Nephron progenitor cell (in vitro differentiated cells): ENCODE measurements at regions not wholly inside any gene's neighbourhood (a gene's known extent, or its start where the extent isn't known, plus 50 kb on each side); places are given as distances from the start of the nearest gene placed in this dataset.

Experiments used
- DNase-seq: peaks from one replicate; pipeline ENCODE4 v3.0.0; 2021
- H3K27ac Mint-ChIP-seq: 2 replicates; pipeline ENCODE4 v1.8.0; 2021; ENCODE audit warnings: mild to moderate bottlenecking, moderate library complexity, mixed read lengths
- H3K27me3 Mint-ChIP-seq: 2 replicates; pipeline ENCODE4 v1.8.0; 2021; ENCODE audit warnings: mild to moderate bottlenecking, low read depth, mixed read lengths; ENCODE audit not compliant: poor library complexity
- H3K36me3 Mint-ChIP-seq: 2 replicates; pipeline ENCODE4 v1.8.0; 2021; ENCODE audit warnings: low read depth, mixed read lengths
- H3K4me1 Mint-ChIP-seq: 2 replicates; pipeline ENCODE4 v1.8.0; 2021; ENCODE audit warnings: mixed read lengths
- H3K4me3 Mint-ChIP-seq: 2 replicates; pipeline ENCODE4 v1.8.0; 2021; ENCODE audit warnings: mild to moderate bottlenecking, moderate library complexity, mixed read lengths
- H3K9me3 Mint-ChIP-seq: 2 replicates; pipeline ENCODE4 v1.8.0; 2021; ENCODE audit warnings: mild to moderate bottlenecking, moderate library complexity, mixed read lengths
- CTCF ChIP-seq: fragments of 200-600 bp; sonication (generic); IDR thresholded peaks from 2 replicates; pipeline ENCODE4 v1.5.0; 2021; ENCODE audit warnings: antibody characterized with exemption

DNA sequence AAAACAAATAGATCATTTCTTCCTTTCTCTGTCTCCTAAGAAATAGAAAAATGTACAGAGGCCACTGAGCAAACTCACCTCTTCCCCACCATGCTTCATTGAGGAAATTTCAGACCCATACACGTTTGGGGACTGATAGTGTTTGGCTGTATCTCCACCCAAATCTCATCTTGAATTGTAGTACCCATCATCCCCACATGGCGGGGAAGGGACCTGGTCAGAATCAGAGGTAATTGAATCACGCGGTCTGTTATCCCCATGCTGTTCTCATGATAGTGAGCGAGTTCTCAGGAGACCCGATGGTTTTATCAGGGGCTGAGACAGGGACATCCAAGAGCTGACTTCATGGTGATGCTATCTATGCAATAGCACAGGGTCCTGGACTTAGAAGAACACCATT, 1655.8 kb downstream of the MAT2B start:
- no peak overlapping the region for H3K27ac Mint-ChIP-seq
- no peaks in the 10 kb centered on the region for H3K36me3 Mint-ChIP-seq
- no peaks in the 10 kb centered on the region for H3K9me3 Mint-ChIP-seq
- peak; percentile 25 for TF ChIP-seq CTCF
- no peaks in the 10 kb centered on the region for H3K4me1 Mint-ChIP-seq
- DNase-seq = no peak
- H3K27me3 Mint-ChIP-seq = no peaks in the 10 kb centered on the region
- H3K4me3 Mint-ChIP-seq = no peak overlapping the region

- H3K36me3 Mint-ChIP-seq = no peaks in the 10 kb centered on the region
- H3K9me3 Mint-ChIP-seq = no peaks in the 10 kb centered on the region
- no peak overlapping the region for H3K4me3 Mint-ChIP-seq
- H3K27ac Mint-ChIP-seq = no peak overlapping the region
- no peak for TF ChIP-seq CTCF
- no peaks in the 10 kb centered on the region for H3K27me3 Mint-ChIP-seq
- no peak for DNase-seq
- no peaks in the 10 kb centered on the region for H3K4me1 Mint-ChIP-seq
Measured at GRCh38 chr5:165163861-165164260, 1658.4 kb downstream of the MAT2B start.

DNA sequence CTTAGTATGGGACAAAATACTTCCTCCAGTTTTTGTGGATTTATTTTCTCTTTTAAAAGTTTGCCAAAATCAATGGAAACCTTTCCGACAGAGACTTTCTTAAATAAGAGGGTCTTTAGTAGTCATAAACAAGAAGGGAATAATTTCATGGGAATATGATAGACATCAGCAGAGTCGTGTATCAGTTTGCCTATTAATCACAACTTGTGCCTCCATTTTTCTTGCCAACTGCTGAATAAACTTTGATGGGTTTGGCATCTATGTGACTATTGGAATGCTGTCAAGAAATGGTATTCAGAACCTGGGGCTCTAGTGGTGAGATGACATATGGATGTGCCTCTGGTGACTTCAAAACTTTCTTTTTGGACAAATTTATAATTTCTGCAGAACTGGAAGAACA, 1668.2 kb downstream of the MAT2B start:
- no peaks in the 10 kb centered on the region for H3K4me1 Mint-ChIP-seq
- TF ChIP-seq CTCF = no peak
- H3K4me3 Mint-ChIP-seq = no peak overlapping the region
- H3K9me3 Mint-ChIP-seq = no peaks in the 10 kb centered on the region
- no peaks in the 10 kb centered on the region for H3K27me3 Mint-ChIP-seq
- H3K36me3 Mint-ChIP-seq = no peaks in the 10 kb centered on the region
- no peak for DNase-seq
- H3K27ac Mint-ChIP-seq = no peak overlapping the region

DNA sequence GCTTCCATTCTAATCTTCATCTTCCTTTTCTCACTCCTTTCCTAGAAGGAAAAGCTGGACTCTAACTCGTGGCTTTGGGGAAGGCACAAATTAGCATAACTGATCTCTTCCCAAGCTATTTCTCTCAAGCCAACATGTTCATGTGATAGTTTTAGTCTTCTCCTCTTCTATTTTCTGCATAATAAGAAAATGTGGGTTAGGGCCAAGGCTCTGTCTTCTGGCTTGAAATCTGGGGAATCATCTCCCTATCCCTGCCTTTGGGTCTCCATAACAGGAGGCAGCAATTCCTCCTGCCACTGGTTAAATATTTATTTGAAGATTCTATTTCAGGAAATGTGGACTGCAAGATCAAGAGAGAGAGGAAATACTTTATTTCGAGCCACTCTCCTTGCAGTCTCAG, 1669.6 kb downstream of the MAT2B start:
- DNase-seq = no peak
- no peaks in the 10 kb centered on the region for H3K4me1 Mint-ChIP-seq
- no peaks in the 10 kb centered on the region for H3K9me3 Mint-ChIP-seq
- TF ChIP-seq CTCF = no peak
- no peaks in the 10 kb centered on the region for H3K27me3 Mint-ChIP-seq
- H3K36me3 Mint-ChIP-seq = no peaks in the 10 kb centered on the region
- peak overlapping the region; percentile 62 for H3K27ac Mint-ChIP-seq
- no peak overlapping the region for H3K4me3 Mint-ChIP-seq

GRCh38 chr5:165184183-165184582, 1678.8 kb downstream of the MAT2B start:
- Mint-ChIP-seq H3K36me3 (peaks cover 4% of the 10 kb centered on the region), H3K4me1 (no peaks in the 10 kb centered on the region), H3K27ac (no peak overlapping the region), H3K27me3 (no peaks in the 10 kb centered on the region), H3K9me3 (peaks cover 23% of the 10 kb centered on the region), H3K4me3 (no peak overlapping the region)
- no peak for DNase-seq
- no peak for TF ChIP-seq CTCF

GRCh38 chr5:165185716-165186115, 1680.3 kb downstream of the MAT2B start:
- H3K27me3 Mint-ChIP-seq = no peaks in the 10 kb centered on the region
- TF ChIP-seq CTCF = no peak
- DNase-seq = no peak
- H3K4me1 Mint-ChIP-seq = peaks cover 5% of the 10 kb centered on the region
- peaks cover 23% of the 10 kb centered on the region for H3K9me3 Mint-ChIP-seq
- H3K4me3 Mint-ChIP-seq = no peak overlapping the region
- no peak overlapping the region for H3K27ac Mint-ChIP-seq
- H3K36me3 Mint-ChIP-seq = peaks cover 4% of the 10 kb centered on the region
